Activated T-cell treated with anti-CD3 and anti-CD28 coated beads for 48 hours (primary cell): ENCODE measurements at regions not wholly inside any gene's neighbourhood (a gene's known extent, or its start where the extent isn't known, plus 50 kb on each side); places are given as distances from the start of the nearest gene placed in this dataset.
"Not testable (repeated sequence)": the region's sequence is repeated elsewhere in the genome, so short reads cannot be mapped to it uniquely, and the experiment has no call there.

Experiments used
- DNase-seq: peaks from one replicate; pipeline ENCODE4 v3.0.0-alpha.2; 2020; ENCODE audit warnings: low read depth

DNA sequence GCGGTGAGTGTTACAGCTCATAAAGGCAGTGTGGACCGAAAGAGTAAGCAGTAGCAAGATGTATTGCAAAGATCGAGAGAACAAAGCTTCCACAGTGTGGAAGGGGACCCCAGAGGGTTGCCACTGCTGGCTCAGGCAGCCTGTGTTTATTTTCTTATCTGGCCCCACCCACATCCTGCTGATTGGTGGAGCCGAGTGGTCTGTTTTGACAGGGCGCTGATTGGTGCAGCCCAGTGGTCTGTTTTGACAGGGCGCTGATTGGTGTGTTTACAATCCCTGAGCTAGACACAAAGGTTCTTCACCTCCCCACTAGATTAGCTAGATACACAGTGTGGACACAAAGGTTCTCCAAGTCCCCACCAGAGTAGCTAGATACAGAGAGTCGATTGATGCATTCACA lies 747.8 kb upstream of the NRXN1 start:
- not testable (repeated sequence) for DNase-seq

- no peak for DNase-seq
These were observed 746.9 kb upstream of the NRXN1 start for GRCh38 chr2:51778806-51779205.

GRCh38 chr2:51774606-51775005 lies 742.7 kb upstream of the NRXN1 start:
- DNase-seq, result not testable (repeated sequence)

- DNase-seq, result no peak
These were observed 728.5 kb upstream of the NRXN1 start for GRCh38 chr2:51760441-51760840.

DNA sequence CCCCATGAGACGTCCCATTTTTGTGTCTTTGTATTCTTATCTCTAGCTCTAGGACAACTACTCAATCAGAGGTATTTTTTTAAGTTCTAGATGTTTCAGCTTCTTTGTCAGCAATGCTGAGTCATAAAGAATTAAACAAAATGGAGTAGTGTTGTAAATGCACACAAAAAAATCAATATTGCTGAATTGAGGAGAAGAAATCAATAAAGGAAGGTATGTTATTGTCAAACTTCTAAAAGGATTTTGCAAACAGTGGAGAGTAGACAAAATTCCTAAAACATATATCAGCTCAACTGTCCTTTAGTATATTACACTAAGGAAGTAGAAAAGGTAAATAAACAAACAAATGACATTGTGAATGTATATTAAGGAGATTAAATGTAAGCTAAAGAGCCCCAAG lies 726.1 kb upstream of the NRXN1 start:
- no peak for DNase-seq

DNA sequence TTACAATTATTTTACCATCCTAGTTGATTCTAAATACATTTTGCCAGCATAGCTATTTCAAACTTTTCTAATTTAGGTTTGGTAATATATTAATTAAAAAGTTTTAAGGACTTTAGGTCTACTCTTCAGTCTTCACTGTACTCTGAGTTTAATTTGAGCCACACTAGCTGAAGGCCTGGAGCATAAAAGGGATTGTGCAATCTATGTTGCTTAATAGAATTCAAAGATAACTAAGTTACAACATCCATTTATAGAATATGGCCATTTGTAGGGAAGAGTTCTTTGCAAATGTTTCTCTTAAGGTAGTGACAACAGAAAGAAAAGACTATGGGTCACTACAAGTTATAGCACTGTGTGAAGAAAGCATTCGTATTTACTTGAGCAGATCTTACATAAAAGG lies 702.2 kb upstream of the NRXN1 start:
- DNase-seq, result no peak

DNA sequence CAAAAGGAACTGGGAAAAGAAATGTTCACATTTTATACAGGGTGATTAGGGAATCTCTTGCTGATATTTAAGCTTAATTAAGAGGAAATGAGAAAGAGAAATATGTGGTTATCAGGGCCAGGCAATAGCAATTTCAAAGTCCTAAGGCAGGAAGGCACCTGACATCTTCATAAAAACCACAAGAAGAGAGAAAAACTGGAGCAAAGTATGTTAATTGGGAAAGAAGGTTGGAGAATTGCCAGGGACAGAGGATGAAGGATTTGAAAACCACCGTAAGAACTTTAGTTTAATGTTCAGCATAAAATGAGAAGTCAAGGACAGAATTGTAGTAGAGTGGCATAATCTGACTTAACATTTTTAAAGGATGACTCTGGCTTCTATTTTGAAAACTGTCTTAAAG lies 691.8 kb upstream of the NRXN1 start:
- DNase-seq, result no peak

DNA sequence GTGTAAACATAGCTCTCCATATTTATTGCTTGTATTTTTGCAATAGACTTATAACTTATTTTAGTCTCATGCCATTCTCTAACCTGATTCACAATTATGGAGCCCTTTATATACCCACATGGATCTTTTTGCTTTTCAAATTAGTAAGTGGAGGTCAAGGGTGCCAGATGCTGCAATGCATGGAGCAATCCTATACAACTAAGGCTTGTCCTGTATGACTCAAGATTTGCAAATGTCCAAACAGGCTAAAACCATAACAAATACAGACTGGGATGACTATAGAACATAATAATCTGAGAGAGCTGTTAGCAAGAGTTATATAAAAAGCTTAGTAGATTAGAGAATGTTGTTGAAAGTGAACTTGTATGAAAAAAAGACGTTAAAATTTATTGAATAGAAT lies 690.4 kb upstream of the NRXN1 start:
- DNase-seq, result no peak

GRCh38 chr2:51720826-51721225 lies 688.9 kb upstream of the NRXN1 start:
- no peak for DNase-seq

- no peak for DNase-seq
These were observed 686.9 kb upstream of the NRXN1 start for GRCh38 chr2:51718881-51719280.

GRCh38 chr2:51717312-51717711 lies 685.4 kb upstream of the NRXN1 start:
- DNase-seq, result no peak

- DNase-seq, result no peak
These were observed 679.8 kb upstream of the NRXN1 start for GRCh38 chr2:51711766-51712165.

GRCh38 chr2:51710222-51710621 lies 678.3 kb upstream of the NRXN1 start:
- DNase-seq, result no peak

- no peak for DNase-seq
These were observed 675.7 kb upstream of the NRXN1 start for GRCh38 chr2:51707625-51708024.

DNA sequence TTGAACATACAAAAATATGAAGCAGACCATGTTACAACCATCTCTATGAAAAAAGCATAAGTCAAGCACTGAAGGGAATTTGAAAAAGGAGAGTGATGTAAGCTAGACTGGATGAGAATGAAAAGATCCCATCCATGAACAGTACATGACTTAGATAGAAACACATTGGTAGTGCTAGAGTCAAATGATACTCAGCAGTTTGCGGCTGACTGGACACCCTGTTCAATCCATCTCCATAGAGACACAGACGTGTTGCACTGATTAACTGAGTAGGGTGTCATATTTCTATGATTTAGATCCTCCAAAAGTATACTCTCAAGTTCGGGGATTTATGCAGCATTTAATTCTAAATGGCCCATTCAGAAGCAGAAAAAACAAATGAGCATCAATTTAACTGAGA lies 674.3 kb upstream of the NRXN1 start:
- DNase-seq, result no peak

GRCh38 chr2:51705417-51705816 lies 673.5 kb upstream of the NRXN1 start:
- no peak for DNase-seq

- no peak for DNase-seq
These were observed 666.1 kb upstream of the NRXN1 start for GRCh38 chr2:51698021-51698420.

DNA sequence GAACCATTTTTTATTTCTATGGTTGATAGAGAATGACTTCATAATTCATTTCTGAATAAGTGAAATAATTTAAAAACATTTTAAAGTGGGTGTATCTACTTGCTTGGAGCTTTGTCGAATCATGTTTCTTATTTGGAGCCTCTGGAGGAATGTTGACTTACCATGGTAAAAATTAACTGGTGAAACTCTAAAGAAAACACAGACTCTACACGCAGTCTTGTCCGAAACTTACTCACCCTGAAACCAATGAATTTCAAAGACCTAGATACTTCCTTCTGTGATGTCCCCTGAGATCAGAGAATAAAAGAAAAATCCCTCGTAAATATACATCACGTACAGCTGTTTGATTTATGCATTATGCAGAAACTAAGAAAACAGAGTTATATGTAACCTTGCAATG lies 665.2 kb upstream of the NRXN1 start:
- no peak for DNase-seq

- no peak for DNase-seq
These were observed 663.6 kb upstream of the NRXN1 start for GRCh38 chr2:51695531-51695930.

DNA sequence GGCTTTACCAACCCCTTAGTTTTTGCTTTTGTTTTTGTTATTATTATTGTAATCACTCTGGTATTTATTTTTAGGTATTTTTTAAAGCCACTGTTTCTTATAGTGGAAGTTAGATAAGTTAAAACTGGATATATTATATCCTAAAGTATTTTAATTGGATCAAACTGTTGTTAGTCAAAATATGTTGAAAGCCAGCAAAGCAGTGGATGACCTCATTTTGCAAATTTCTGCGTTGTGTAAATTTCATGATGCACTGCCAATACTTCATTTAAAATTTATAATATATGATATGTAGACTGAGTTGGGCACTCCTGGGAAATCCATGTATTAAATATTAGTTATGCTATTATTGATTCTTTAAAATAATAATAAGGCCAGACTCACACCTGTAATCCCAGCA lies 661.7 kb upstream of the NRXN1 start:
- DNase-seq, result no peak

DNA sequence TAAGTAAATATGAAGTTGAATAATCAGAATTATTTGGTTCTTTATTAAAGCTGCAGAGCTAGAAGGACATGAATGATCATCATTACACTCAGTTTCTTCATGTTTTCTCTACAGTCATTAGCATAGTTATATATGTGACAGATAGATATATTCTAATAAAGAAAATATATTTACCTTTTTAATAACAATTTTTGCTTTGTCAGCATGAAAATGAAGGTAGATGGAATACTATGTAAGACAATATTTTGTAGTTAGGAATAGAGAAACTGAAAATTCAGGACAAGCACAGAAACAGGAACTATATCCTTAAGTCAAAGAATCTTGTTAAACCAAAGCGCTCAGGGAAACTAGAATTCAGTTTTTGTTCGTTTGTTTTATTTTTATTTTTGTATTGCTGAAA lies 649.9 kb upstream of the NRXN1 start:
- DNase-seq, result no peak

DNA sequence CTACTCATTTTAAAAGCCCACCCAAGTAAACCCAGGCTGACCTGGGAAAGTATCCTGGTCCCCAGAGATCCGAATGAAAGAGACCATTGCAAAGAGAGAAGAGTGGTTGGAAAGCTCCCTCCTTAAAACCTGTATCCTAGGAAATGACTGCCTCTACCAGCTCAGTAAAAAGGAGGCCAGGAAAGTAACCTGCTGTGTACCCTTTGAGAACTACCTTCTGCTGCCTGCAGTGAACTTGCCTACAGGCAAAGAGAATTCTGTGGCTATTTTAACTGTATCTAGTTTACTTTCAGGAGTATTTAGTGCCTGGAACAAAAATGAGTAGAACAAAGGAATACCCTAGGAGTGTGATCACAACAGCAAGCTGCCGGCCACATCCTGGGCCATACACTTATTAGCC lies 641.7 kb upstream of the NRXN1 start:
- no peak for DNase-seq

DNA sequence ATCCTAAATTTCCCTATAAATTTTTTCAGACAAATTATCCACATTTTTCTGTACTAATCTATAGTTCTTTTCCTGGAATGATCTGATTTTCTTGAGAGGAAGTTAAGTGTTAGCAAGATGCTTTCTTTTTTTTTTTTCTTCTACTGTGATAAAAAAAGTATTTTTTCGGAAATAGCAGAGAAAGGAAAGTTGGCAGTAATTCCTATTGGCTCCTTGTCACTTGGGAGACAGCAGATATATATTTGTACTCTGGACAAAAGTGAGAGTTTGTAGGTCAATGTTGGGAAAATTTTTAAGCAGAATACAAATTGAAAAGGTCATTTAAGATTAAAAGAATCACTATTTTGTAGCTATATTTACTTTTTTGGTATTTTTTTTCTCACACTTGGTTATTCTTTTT lies 635.7 kb upstream of the NRXN1 start:
- no peak for DNase-seq

- no peak for DNase-seq
These were observed 630.3 kb upstream of the NRXN1 start for GRCh38 chr2:51662187-51662586.

- DNase-seq, result no peak
These were observed 625.9 kb upstream of the NRXN1 start for GRCh38 chr2:51657849-51658248.
